ENCODE measurements at regions not wholly inside any gene's neighbourhood (a gene's known extent, or its start where the extent isn't known, plus 50 kb on each side); places are given as distances from the start of the nearest gene placed in this dataset.

DNA sequence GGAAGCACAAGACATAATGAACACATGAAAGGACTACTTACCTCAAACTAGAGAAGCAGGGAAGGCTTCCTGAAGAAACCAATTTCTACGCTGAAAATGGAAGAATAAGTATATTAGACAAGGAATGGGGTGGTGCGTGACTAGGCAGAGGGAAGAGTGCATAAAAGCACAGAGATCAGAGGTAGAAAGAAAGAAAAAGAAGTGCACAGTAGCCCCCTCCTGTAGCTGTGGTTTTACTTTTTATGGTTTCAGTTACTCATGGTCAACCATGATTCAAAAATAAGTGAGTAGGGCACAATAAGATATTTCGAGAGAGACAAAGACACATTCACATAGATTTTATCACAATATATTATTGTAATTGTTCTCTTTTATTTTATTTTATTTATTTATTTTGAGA lies 934.5 kb upstream of the INTU start:
- TF ChIP-seq, protein P1, sequence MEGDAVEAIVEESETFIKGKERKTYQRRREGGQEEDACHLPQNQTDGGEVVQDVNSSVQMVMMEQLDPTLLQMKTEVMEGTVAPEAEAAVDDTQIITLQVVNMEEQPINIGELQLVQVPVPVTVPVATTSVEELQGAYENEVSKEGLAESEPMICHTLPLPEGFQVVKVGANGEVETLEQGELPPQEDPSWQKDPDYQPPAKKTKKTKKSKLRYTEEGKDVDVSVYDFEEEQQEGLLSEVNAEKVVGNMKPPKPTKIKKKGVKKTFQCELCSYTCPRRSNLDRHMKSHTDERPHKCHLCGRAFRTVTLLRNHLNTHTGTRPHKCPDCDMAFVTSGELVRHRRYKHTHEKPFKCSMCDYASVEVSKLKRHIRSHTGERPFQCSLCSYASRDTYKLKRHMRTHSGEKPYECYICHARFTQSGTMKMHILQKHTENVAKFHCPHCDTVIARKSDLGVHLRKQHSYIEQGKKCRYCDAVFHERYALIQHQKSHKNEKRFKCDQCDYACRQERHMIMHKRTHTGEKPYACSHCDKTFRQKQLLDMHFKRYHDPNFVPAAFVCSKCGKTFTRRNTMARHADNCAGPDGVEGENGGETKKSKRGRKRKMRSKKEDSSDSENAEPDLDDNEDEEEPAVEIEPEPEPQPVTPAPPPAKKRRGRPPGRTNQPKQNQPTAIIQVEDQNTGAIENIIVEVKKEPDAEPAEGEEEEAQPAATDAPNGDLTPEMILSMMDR (IDR thresholded peaks at IDR 0.05 in 8 of 11, conservative IDR thresholded peaks at IDR 0.05 in 3 of 11), result no peak
- no peak for TF ChIP-seq POLR2A (IDR thresholded peaks at IDR 0.05)

Data from spleen (tissue), 7 donors.